Dendritic cell treated with granulocyte-macrophage colony-stimulating factor and Interleukin-4, amounts not matched to agents 40 ng/mL and 50 ng/mL, for 4 days (primary cell): ENCODE measurements at regions not wholly inside any gene's neighbourhood (a gene's known extent, or its start where the extent isn't known, plus 50 kb on each side); places are given as distances from the start of the nearest gene placed in this dataset.

ENCODE experiments used
- H3K27ac Mint-ChIP-seq: one replicate; pipeline ENCODE4 v1.8.0; 2022; ENCODE audit warnings: mild to moderate bottlenecking, mixed read lengths
- H3K27me3 Mint-ChIP-seq: one replicate; pipeline ENCODE4 v1.8.0; 2022; ENCODE audit warnings: mild to moderate bottlenecking, mixed read lengths
- H3K36me3 Mint-ChIP-seq: one replicate; pipeline ENCODE4 v1.8.0; 2022; ENCODE audit warnings: low read depth, mixed read lengths
- H3K4me1 Mint-ChIP-seq: one replicate; pipeline ENCODE4 v1.8.0; 2022; ENCODE audit warnings: low read depth, mixed read lengths
- H3K4me3 Mint-ChIP-seq: one replicate; pipeline ENCODE4 v1.8.0; 2022; ENCODE audit warnings: mild to moderate bottlenecking, moderate library complexity, mixed read lengths
- H3K9me3 Mint-ChIP-seq: one replicate; pipeline ENCODE4 v1.8.0; 2022; ENCODE audit warnings: mixed read lengths
- intact Hi-C: fragments of 100-400 bp; cut with micrococcal nuclease; formaldehyde crosslinking; loops from one replicate; pipeline ENCODE4 v1.15.0; 2022

- Mint-ChIP-seq H3K27me3 (no peaks in the 10 kb centered on the region), H3K27ac (no peak overlapping the region), H3K4me3 (no peak overlapping the region), H3K36me3 (no peaks in the 10 kb centered on the region), H3K4me1 (no peaks in the 10 kb centered on the region), H3K9me3 (no peaks in the 10 kb centered on the region)
- intact Hi-C loops = no loop called here
Measured at GRCh38 chr2:348361-348916, 60.5 kb upstream of the ALKAL2 start.

DNA sequence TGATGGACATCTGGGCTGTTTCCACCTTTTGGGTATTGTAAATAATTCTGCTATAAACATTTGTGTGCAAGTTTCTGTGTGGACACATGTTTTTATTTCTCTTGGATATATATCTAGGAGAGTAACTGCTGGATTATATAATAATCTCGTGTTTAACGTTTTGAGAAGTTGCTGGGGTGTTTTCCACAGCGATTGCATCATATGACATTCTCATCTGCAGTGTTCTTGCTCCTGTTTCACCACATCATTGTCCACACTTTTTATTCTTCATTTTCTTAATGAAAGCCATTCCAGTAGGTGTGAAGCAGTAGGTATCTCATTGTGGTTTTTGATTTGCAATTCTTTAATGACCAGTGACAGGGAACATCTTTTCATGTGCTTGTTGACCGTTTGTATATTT lies 56.9 kb upstream of the ALKAL2 start:
- no peaks in the 10 kb centered on the region for H3K36me3 Mint-ChIP-seq
- H3K9me3 Mint-ChIP-seq = peaks cover 4% of the 10 kb centered on the region
- no peak overlapping the region for H3K27ac Mint-ChIP-seq
- intact Hi-C loops = no loop called here
- H3K4me1 Mint-ChIP-seq = no peaks in the 10 kb centered on the region
- H3K4me3 Mint-ChIP-seq = no peak overlapping the region
- H3K27me3 Mint-ChIP-seq = no peaks in the 10 kb centered on the region

GRCh38 chr2:343355-343754 lies 55.5 kb upstream of the ALKAL2 start:
- H3K27me3 Mint-ChIP-seq = no peaks in the 10 kb centered on the region
- H3K9me3 Mint-ChIP-seq = peaks cover 19% of the 10 kb centered on the region
- H3K4me3 Mint-ChIP-seq = no peak overlapping the region
- no peaks in the 10 kb centered on the region for H3K36me3 Mint-ChIP-seq
- intact Hi-C loops = no loop called here
- no peak overlapping the region for H3K27ac Mint-ChIP-seq
- H3K4me1 Mint-ChIP-seq = no peaks in the 10 kb centered on the region

GRCh38 chr2:341912-342311 lies 54.0 kb upstream of the ALKAL2 start:
- intact Hi-C loops = no loop called here
- Mint-ChIP-seq H3K4me3 (no peak overlapping the region), H3K36me3 (no peaks in the 10 kb centered on the region), H3K9me3 (peaks cover 33% of the 10 kb centered on the region), H3K4me1 (no peaks in the 10 kb centered on the region), H3K27me3 (no peaks in the 10 kb centered on the region), H3K27ac (no peak overlapping the region)

DNA sequence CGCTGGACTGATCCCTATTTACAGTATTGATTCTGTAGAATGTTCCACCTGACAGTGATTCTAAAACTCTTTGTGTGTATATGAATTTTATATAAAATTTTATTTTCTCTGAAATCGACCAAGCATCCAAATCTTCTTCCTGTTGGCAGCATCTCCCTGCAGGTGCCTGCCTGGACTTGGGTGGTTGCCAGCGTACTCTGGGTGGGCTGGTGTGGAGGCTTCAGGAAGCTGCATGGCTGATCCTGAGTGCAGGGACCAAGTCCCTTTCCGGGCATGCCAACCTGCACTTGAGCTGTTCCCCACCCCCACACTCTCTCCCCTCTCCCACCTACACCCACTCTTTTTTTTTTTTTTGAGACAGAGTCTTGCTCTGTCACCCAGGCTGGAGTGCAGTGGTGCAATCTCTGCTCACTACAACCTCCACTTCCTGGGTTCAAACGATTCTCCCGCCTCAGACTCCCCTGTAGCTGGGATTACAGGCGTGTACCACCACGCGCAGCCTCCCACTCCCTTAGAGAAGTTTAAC lies 53.2 kb upstream of the ALKAL2 start:
- H3K9me3 Mint-ChIP-seq = peaks cover 41% of the 10 kb centered on the region
- no peaks in the 10 kb centered on the region for H3K4me1 Mint-ChIP-seq
- intact Hi-C loops = no loop called here
- no peaks in the 10 kb centered on the region for H3K36me3 Mint-ChIP-seq
- no peaks in the 10 kb centered on the region for H3K27me3 Mint-ChIP-seq
- no peak overlapping the region for H3K27ac Mint-ChIP-seq
- H3K4me3 Mint-ChIP-seq = no peak overlapping the region
